H9 (cell line): ENCODE measurements at regions not wholly inside any gene's neighbourhood (a gene's known extent, or its start where the extent isn't known, plus 50 kb on each side); places are given as distances from the start of the nearest gene placed in this dataset.

Experiments used
- DNase-seq: peaks from one replicate; pipeline ENCODE4 v3.0.0-alpha.2; 2017
- H2AFZ ChIP-seq: one replicate; pipeline ENCODE4 v1.6.1; 2013; ENCODE audit warnings: mild to moderate bottlenecking, low read length, control low read depth, moderate library complexity
- H2AK5ac ChIP-seq: 2 replicates; pipeline ENCODE4 v1.6.1; 2013; ENCODE audit warnings: low read length, control low read depth, mixed read lengths; ENCODE audit not compliant: insufficient read length
- H2BK120ac ChIP-seq: one replicate; pipeline ENCODE4 v1.6.1; 2013; ENCODE audit warnings: low read depth, mild to moderate bottlenecking, low read length, control low read depth, inconsistent platforms; ENCODE audit not compliant: poor library complexity, severe bottlenecking
- H2BK12ac ChIP-seq: 2 replicates; pipeline ENCODE4 v1.6.1; 2013; ENCODE audit warnings: low read length, control low read depth, mixed read lengths, low read depth; ENCODE audit not compliant: insufficient read length
- H2BK15ac ChIP-seq: 2 replicates; pipeline ENCODE4 v1.6.1; 2013; ENCODE audit warnings: low read depth, low read length, control low read depth
- H2BK20ac ChIP-seq: one replicate; pipeline ENCODE4 v1.6.1; 2013; ENCODE audit warnings: low read depth, mild to moderate bottlenecking, low read length, control low read depth, inconsistent platforms; ENCODE audit not compliant: poor library complexity, severe bottlenecking
- H2BK5ac ChIP-seq: 2 replicates; pipeline ENCODE4 v1.6.1; 2013; ENCODE audit warnings: low read length, control low read depth, mixed read lengths; ENCODE audit not compliant: insufficient read length
- H3K14ac ChIP-seq: 2 replicates; pipeline ENCODE4 v1.6.1; 2013; ENCODE audit warnings: low read length, control low read depth; ENCODE audit not compliant: insufficient read depth
- H3K18ac ChIP-seq: 2 replicates; pipeline ENCODE4 v1.6.1; 2013; ENCODE audit warnings: low read depth, mild to moderate bottlenecking, mixed read lengths, low read length, control low read depth; ENCODE audit not compliant: insufficient read length
- H3K23ac ChIP-seq: 2 replicates; pipeline ENCODE4 v1.6.1; 2013; ENCODE audit warnings: low read length, control low read depth, mixed read lengths, low read depth; ENCODE audit not compliant: insufficient read length
- H3K23me2 ChIP-seq: 2 replicates; pipeline ENCODE4 v1.6.1; 2013; ENCODE audit warnings: low read depth, mild to moderate bottlenecking, mixed read lengths, low read length, control low read depth; ENCODE audit not compliant: insufficient read length, poor library complexity, severe bottlenecking
- H3K27ac ChIP-seq: 2 replicates; pipeline ENCODE4 v1.5.1; 2013; ENCODE audit warnings: low read length, control low read depth, mixed read lengths, low read depth; ENCODE audit not compliant: insufficient read length
- H3K27me3 ChIP-seq: 2 replicates; pipeline ENCODE4 v1.6.1; 2013; ENCODE audit warnings: low read length, control low read depth, inconsistent platforms; ENCODE audit not compliant: insufficient read depth
- H3K4ac ChIP-seq: 2 replicates; pipeline ENCODE4 v1.6.1; 2013; ENCODE audit warnings: low read depth, mild to moderate bottlenecking, control low read depth, inconsistent platforms, low read length, moderate library complexity
- H3K4me1 ChIP-seq: 2 replicates; pipeline ENCODE4 v1.6.1; 2013; ENCODE audit warnings: low read length, control low read depth, inconsistent platforms; ENCODE audit not compliant: insufficient read depth
- H3K4me2 ChIP-seq: 2 replicates; pipeline ENCODE4 v1.6.1; 2013; ENCODE audit warnings: low read length, control low read depth, mixed read lengths; ENCODE audit not compliant: insufficient read length, insufficient read depth
- H3K56ac ChIP-seq: 2 replicates; pipeline ENCODE4 v1.6.1; 2013; ENCODE audit warnings: low read depth, mild to moderate bottlenecking, mixed read lengths, low read length, control low read depth; ENCODE audit not compliant: insufficient read length
- H3K79me1 ChIP-seq: 2 replicates; pipeline ENCODE4 v1.6.1; 2013; ENCODE audit warnings: low read depth, mild to moderate bottlenecking, moderate library complexity, low read length, control low read depth, inconsistent platforms; ENCODE audit not compliant: insufficient read depth, poor library complexity, severe bottlenecking
- H3K79me2 ChIP-seq: 2 replicates; pipeline ENCODE4 v1.6.1; 2013; ENCODE audit warnings: low read length, control low read depth, inconsistent platforms; ENCODE audit not compliant: insufficient read depth
- H3K9ac ChIP-seq: 2 replicates; pipeline ENCODE4 v1.6.1; 2013; ENCODE audit warnings: low read length, control low read depth, mixed read lengths; ENCODE audit not compliant: insufficient read length; ENCODE audit errors: extremely low read depth
- H3K9me3 ChIP-seq: one replicate; pipeline ENCODE4 v1.6.1; 2013; ENCODE audit warnings: low read depth, low read length, inconsistent platforms; ENCODE audit not compliant: control insufficient read depth
- H3T11ph ChIP-seq: one replicate; pipeline ENCODE4 v1.6.1; 2013; ENCODE audit warnings: mild to moderate bottlenecking, low read length, control low read depth, inconsistent platforms
- H4K20me1 ChIP-seq: one replicate; pipeline ENCODE4 v1.6.1; 2013; ENCODE audit not compliant: control insufficient read depth, insufficient read length, insufficient read depth
- H4K5ac ChIP-seq: 2 replicates; pipeline ENCODE4 v1.6.1; 2013; ENCODE audit warnings: low read depth, mild to moderate bottlenecking, mixed read lengths, low read length, control low read depth; ENCODE audit not compliant: insufficient read length
- H4K8ac ChIP-seq: replicated peaks from 2 replicates; pipeline ENCODE4 v1.6.1; 2013; ENCODE audit warnings: low read length, control low read depth, mixed read lengths, low read depth; ENCODE audit not compliant: insufficient read length
- H4K91ac ChIP-seq: 2 replicates; pipeline ENCODE4 v1.6.1; 2013; ENCODE audit warnings: low read depth, mild to moderate bottlenecking, moderate library complexity, mixed read lengths, low read length, control low read depth; ENCODE audit not compliant: insufficient read length
- H3K27ac Mint-ChIP-seq, 3 experiments: 2 replicates in 2 of 3; 3 replicates in 1 of 3; pipeline ENCODE4 v1.8.0; 2020 to 2021; ENCODE audit warnings: mixed read lengths in 3 of 3, mild to moderate bottlenecking in 1 of 3, moderate library complexity in 1 of 3
- H3K27me3 Mint-ChIP-seq: 2 replicates; pipeline ENCODE4 v1.8.0; 2021; ENCODE audit warnings: low read depth, mild to moderate bottlenecking, moderate library complexity, mixed read lengths
- H3K36me3 Mint-ChIP-seq, 3 experiments: 2 replicates in 2 of 3; 3 replicates in 1 of 3; pipeline ENCODE4 v1.8.0; 2020 to 2021; ENCODE audit warnings: low read depth in 3 of 3, mixed read lengths in 3 of 3; ENCODE audit not compliant: insufficient read depth in 1 of 3
- H3K4me1 Mint-ChIP-seq, 2 experiments: 2 replicates each; pipeline ENCODE4 v1.8.0; 2020; ENCODE audit warnings: mixed read lengths in 2 of 2
- H3K4me3 Mint-ChIP-seq, 2 experiments: 2 replicates in 1 of 2; 3 replicates in 1 of 2; pipeline ENCODE4 v1.8.0; 2020 to 2021; ENCODE audit warnings: mild to moderate bottlenecking in 2 of 2, mixed read lengths in 2 of 2, moderate library complexity in 1 of 2
- H3K9me3 Mint-ChIP-seq, 2 experiments: 2 replicates in 1 of 2; 3 replicates in 1 of 2; pipeline ENCODE4 v1.8.0; 2020; ENCODE audit warnings: mild to moderate bottlenecking in 2 of 2, mixed read lengths in 2 of 2, moderate library complexity in 1 of 2
- WGBS: extraction: QIAGEN DNeasy Blood & Tissue Kit; methylation state at CpG from one replicate; pipeline ENCODE4 v1.1.7; 2013; ENCODE audit warnings: missing lambda C conversion rate, low lambda C conversion rate, mixed read lengths; ENCODE audit not compliant: insufficient read length; ENCODE audit errors: extremely low coverage; 5-methylcytosine and 5-hydroxymethylcytosine counted together
- TF ChIP-seq, protein P1 (sequence below): fragments of 200-600 bp; sonication (generic); conservative IDR thresholded peaks from 3 replicates; pipeline ENCODE4 v1.8.0; 2021; ENCODE audit warnings: antibody characterized with exemption, mild to moderate bottlenecking

DNA sequence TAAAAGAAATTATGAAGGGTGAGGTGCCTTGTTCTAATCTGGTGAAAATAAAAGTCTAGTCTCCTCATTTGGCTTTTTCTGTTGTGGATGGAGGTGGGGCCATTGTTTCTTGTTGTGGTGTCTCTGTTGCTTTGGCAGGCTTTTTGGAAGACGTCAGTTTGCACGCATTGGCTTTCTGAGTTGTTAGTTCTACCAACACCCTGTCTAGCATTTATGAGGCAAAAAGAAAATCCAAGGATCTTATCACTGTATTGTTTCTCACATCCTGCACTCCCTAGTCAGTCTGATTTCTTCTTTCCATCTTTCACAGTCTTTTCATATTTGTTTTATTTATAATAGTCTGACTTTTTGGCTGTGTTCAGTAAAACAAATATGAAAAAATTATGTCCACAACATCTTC lies 898.3 kb downstream of the REEP3 start:
- no peaks in the 10 kb centered on the region for H3K9me3 Mint-ChIP-seq

More for the DNA sequence above, 898.3 kb downstream of the REEP3 start:
- no peaks in the 10 kb centered on the region for H3K79me1 ChIP-seq
- H3K9me3 ChIP-seq = no peaks in the 10 kb centered on the region
- H3K9ac ChIP-seq = no peak overlapping the region
- H3K23ac ChIP-seq = no peak overlapping the region
- no peak overlapping the region for H2AFZ ChIP-seq
- TF ChIP-seq, protein P1, sequence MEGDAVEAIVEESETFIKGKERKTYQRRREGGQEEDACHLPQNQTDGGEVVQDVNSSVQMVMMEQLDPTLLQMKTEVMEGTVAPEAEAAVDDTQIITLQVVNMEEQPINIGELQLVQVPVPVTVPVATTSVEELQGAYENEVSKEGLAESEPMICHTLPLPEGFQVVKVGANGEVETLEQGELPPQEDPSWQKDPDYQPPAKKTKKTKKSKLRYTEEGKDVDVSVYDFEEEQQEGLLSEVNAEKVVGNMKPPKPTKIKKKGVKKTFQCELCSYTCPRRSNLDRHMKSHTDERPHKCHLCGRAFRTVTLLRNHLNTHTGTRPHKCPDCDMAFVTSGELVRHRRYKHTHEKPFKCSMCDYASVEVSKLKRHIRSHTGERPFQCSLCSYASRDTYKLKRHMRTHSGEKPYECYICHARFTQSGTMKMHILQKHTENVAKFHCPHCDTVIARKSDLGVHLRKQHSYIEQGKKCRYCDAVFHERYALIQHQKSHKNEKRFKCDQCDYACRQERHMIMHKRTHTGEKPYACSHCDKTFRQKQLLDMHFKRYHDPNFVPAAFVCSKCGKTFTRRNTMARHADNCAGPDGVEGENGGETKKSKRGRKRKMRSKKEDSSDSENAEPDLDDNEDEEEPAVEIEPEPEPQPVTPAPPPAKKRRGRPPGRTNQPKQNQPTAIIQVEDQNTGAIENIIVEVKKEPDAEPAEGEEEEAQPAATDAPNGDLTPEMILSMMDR = no peak
- H3K18ac ChIP-seq = no peak overlapping the region
- no peak overlapping the region for H3K4me2 ChIP-seq
- H2AK5ac ChIP-seq = no peak overlapping the region
- no peak overlapping the region for H2BK12ac ChIP-seq
- no peak overlapping the region for H3K4ac ChIP-seq
- no peak overlapping the region for H2BK5ac ChIP-seq
- no peak overlapping the region for H4K5ac ChIP-seq
- H3K27me3 ChIP-seq = no peaks in the 10 kb centered on the region
- H2BK20ac ChIP-seq = no peak overlapping the region
- H3K4me3 Mint-ChIP-seq = no peak overlapping the region
- no peak overlapping the region for H2BK120ac ChIP-seq
- no peak overlapping the region for H3T11ph ChIP-seq
- H2BK15ac ChIP-seq = no peak overlapping the region
- H4K8ac ChIP-seq = no peak overlapping the region
- no peak for DNase-seq
- H3K27me3 Mint-ChIP-seq = no peaks in the 10 kb centered on the region
- H3K4me1 Mint-ChIP-seq = no peaks in the 10 kb centered on the region
- no peaks in the 10 kb centered on the region for H3K23me2 ChIP-seq
- no peak overlapping the region for H4K91ac ChIP-seq
- WGBS = no CpG with 5 or more reads among the region's 2 CpGs
- H3K14ac ChIP-seq = no peak overlapping the region
- no peaks in the 10 kb centered on the region for H3K79me2 ChIP-seq
- H3K27ac Mint-ChIP-seq = no peak overlapping the region
- no peaks in the 10 kb centered on the region for H4K20me1 ChIP-seq
- no peaks in the 10 kb centered on the region for H3K36me3 Mint-ChIP-seq
- H3K27ac ChIP-seq = no peak overlapping the region
- H3K4me1 ChIP-seq = no peaks in the 10 kb centered on the region
- H3K56ac ChIP-seq = no peak overlapping the region
